ENCODE measurements at regions not wholly inside any gene's neighbourhood (a gene's known extent, or its start where the extent isn't known, plus 50 kb on each side); places are given as distances from the start of the nearest gene placed in this dataset. TPM values are rescaled to one million over a fixed set of nuclear protein-coding genes. Genes with fewer than 3 reads are reported as not detected.

DNA sequence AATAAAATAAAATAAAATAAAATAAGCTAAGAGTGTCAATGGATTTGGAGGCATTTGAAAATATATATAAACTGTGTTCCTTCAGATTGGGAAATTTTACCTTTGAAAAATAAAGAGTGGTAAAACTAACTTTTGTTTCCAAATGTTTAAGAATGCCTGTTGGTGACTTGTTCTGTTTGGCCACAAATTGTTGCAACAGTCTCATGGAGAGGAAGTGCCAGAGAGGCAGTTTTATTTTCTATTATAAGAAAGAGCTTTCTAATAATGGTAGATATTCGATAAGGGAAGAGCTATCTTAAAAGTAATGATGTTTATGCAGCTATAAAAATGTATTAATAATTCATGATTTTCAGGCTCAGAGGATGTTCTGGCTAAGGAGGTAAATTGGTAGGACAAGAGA, 68.8 kb upstream of the MDGA2 start:
- TF ChIP-seq, protein P1, sequence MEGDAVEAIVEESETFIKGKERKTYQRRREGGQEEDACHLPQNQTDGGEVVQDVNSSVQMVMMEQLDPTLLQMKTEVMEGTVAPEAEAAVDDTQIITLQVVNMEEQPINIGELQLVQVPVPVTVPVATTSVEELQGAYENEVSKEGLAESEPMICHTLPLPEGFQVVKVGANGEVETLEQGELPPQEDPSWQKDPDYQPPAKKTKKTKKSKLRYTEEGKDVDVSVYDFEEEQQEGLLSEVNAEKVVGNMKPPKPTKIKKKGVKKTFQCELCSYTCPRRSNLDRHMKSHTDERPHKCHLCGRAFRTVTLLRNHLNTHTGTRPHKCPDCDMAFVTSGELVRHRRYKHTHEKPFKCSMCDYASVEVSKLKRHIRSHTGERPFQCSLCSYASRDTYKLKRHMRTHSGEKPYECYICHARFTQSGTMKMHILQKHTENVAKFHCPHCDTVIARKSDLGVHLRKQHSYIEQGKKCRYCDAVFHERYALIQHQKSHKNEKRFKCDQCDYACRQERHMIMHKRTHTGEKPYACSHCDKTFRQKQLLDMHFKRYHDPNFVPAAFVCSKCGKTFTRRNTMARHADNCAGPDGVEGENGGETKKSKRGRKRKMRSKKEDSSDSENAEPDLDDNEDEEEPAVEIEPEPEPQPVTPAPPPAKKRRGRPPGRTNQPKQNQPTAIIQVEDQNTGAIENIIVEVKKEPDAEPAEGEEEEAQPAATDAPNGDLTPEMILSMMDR (IDR thresholded peaks at IDR 0.05; ENCODE audit: insufficient read depth, low read depth, low read length) = no peak
- DNase-seq (ENCODE audit: low read depth) = no peak
- H3K4me3 ChIP-seq (ENCODE audit: low read depth, low read length) = no peak overlapping the region

DNA sequence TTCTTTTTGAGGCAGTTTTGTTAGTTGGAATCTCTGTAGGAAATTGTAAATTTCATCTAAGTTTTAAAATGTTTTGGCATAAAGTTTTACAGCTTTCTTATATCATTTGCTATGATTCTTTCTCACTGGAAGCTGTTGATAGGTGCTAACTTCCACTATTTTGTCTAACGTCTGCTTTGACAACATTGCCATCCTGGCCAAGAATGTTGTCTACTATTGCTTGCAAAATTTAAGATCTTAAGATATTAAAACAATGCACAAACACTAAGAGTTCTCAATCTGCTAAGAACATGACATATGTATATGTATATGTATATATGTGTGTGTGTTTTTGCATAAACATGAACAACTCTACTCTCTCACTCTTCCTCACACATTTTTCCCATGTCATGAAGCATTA, 64.1 kb upstream of the MDGA2 start:
- TF ChIP-seq, protein P1 (IDR thresholded peaks at IDR 0.05; ENCODE audit: insufficient read depth, low read depth, low read length) = no peak
- no peak overlapping the region for H3K4me3 ChIP-seq (ENCODE audit: low read depth, low read length)
- DNase-seq (ENCODE audit: low read depth) = no peak

DNA sequence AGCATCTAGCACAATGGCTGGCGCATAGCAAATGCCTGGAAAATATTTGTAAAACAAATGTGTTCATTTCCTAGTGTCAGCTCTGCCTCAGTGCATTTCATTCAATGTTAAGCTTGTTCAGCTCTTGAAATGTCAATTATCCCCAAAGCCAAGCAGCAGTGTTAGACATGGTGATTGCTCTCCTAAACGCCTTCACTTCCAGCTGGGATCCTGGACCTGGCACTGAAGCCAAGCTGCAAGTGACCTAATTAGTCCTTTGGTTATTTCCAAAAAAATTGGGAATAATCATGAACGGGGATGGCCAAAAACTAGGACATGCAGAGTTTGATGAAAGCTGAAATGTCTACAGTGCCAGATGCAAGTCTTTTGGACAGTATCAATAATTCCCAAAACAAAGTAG, 54.9 kb upstream of the MDGA2 start:
- TF ChIP-seq, protein P1 (IDR thresholded peaks at IDR 0.05; ENCODE audit: insufficient read depth, low read depth, low read length) = no peak
- no peak for DNase-seq (ENCODE audit: low read depth)
- H3K4me3 ChIP-seq (ENCODE audit: low read depth, low read length) = no peak overlapping the region

Small RNA genes in the stretch of these regions (small RNA-seq; reads per million reads assigned to genes)
- gene AL121576.1 (not detected), gene AL512360.1 (not detected), gene MIR548Y (not detected), gene RNU6-297P (not detected)

Measured in fibroblast of villous mesenchyme (primary cell).